ENCODE measurements at regions not wholly inside any gene's neighbourhood (a gene's known extent, or its start where the extent isn't known, plus 50 kb on each side); places are given as distances from the start of the nearest gene placed in this dataset.

DNA sequence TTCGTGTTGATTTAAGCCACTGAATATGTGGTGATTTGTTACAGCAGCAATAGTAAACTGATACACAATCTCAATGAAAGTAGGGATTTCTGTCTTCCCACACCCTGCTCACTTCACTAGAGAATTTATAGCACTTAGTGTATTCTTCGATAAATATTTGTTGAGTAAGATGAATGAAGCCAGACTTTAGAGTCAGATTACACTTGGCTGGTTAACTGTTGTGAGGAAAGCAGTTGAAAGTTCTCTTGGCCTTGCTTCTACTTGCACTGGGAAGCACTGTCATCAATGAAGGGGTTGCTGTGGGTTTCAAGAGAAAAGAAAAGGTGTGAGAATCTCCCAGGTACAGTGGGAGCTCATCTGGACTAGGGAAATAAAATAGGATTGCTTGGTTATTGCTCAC, 82.1 kb upstream of the IGFBP3 start:
- TF ChIP-seq, protein P1, sequence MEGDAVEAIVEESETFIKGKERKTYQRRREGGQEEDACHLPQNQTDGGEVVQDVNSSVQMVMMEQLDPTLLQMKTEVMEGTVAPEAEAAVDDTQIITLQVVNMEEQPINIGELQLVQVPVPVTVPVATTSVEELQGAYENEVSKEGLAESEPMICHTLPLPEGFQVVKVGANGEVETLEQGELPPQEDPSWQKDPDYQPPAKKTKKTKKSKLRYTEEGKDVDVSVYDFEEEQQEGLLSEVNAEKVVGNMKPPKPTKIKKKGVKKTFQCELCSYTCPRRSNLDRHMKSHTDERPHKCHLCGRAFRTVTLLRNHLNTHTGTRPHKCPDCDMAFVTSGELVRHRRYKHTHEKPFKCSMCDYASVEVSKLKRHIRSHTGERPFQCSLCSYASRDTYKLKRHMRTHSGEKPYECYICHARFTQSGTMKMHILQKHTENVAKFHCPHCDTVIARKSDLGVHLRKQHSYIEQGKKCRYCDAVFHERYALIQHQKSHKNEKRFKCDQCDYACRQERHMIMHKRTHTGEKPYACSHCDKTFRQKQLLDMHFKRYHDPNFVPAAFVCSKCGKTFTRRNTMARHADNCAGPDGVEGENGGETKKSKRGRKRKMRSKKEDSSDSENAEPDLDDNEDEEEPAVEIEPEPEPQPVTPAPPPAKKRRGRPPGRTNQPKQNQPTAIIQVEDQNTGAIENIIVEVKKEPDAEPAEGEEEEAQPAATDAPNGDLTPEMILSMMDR (IDR thresholded peaks at IDR 0.05), result no peak
- no peak for TF ChIP-seq POLR2A (IDR thresholded peaks at IDR 0.05)
